ENCODE measurements at regions not wholly inside any gene's neighbourhood (a gene's known extent, or its start where the extent isn't known, plus 50 kb on each side); places are given as distances from the start of the nearest gene placed in this dataset.

GRCh38 chr1:182181167-182181572 is 119.7 kb upstream of the ZNF648 start:
- TF ChIP-seq CTCF (IDR thresholded peaks at IDR 0.05), result no peak

- TF ChIP-seq CTCF (IDR thresholded peaks at IDR 0.05), result no peak
Measured at GRCh38 chr1:182175361-182175931, 113.9 kb upstream of the ZNF648 start.

- TF ChIP-seq CTCF (IDR thresholded peaks at IDR 0.05), result no peak
Measured at GRCh38 chr1:182174513-182174855, 113.0 kb upstream of the ZNF648 start.

DNA sequence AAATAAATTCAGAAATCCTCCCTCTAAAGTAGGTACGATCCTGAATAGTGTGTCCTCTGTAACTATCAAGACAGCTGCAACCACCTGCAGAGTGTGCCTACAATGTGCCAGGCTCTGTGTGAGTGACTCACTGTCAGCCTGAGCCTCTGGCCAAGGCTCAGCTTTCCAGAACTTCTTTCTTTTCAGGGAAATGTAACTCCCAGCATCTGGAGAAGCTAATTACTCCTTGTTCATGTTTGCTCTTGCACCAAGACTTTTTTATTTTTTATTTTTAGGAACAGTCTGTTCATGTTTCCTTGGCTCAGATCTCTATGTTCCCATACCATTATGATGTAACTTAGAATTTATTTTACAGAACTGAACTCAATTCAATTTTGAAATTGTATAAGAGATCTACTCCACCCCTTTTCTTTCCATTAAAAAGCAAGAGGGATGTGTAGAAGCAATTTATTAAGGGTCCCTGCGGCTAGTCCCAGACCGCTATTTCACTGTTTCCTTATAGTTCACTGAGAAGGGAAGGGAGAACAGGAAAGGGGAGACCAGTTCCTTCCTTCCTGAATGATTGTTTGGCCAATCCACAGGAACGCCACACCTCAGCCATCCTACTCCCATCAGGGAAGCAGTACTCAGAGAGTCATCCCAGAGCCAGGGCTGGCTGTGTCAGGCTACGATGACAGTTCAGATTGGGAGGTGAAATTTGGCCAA is 112.4 kb upstream of the ZNF648 start:
- TF ChIP-seq CTCF (IDR thresholded peaks at IDR 0.05), result no peak

DNA sequence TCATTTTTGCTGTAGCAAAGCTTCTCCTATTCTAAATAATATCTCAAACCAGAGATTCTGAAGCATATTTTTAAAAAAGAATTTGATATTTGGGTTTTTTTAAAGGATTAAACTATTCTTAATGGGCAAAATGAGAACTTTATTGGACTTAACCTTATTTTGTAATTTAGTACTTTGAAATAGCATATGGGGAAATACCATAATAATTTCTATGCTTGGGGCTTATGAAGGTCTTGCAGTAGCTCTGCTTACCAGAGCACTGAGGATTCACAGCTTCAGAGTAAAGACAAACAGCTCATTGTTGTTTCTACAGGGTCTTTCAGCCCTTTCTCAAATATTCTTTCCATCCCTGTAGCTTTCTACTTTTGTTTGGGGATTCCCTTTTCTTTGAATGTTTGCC is 111.2 kb upstream of the ZNF648 start:
- TF ChIP-seq CTCF (IDR thresholded peaks at IDR 0.05), result no peak

DNA sequence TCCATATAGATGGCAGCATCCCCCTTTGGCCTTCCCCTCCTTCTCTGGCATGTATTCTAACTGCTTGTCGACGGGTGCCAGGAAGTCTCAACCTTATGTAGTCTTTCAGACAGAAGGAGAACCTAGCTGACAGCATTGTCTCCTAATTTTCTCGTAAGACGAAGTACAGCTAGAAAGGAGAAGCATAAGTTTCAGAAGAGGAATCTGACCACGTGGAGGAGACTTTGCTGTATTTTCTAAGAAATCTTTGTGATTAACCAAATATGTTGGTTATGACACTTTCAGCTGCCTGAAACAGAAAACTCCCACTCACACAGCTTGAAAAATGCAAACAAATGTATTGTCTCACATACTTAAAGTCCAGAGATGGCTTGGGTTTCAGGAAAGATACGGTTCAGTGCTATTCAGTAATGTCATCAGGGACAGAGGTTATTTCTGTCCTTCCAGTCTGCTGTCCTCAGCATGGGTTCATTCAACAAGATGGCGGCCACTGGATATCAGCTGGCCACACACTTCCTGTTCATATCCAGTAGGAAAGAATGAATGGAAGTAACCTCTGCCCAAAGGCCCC is 109.5 kb upstream of the ZNF648 start:
- no peak for TF ChIP-seq CTCF (IDR thresholded peaks at IDR 0.05)

- TF ChIP-seq CTCF (IDR thresholded peaks at IDR 0.05), result no peak
Measured at GRCh38 chr1:182169203-182169602, 107.7 kb upstream of the ZNF648 start.

All from LNCAP (cell line).